OCI-LY1 (cell line): ENCODE measurements at regions not wholly inside any gene's neighbourhood (a gene's known extent, or its start where the extent isn't known, plus 50 kb on each side); places are given as distances from the start of the nearest gene placed in this dataset.

Experiments
- H2AFZ ChIP-seq: fragments of 200-600 bp; sonication (generic), shearing (Covaris generic); 2 replicates; pipeline ENCODE4 v1.6.0; 2014; ENCODE audit warnings: antibody characterized with exemption, mild to moderate bottlenecking, low read length
- H3F3A ChIP-seq: fragments of 200-600 bp; sonication (generic), shearing (Covaris generic); 2 replicates; pipeline ENCODE4 v1.6.0; 2014; ENCODE audit warnings: mild to moderate bottlenecking, antibody characterized with exemption, low read length, moderate library complexity; ENCODE audit not compliant: insufficient read depth
- H3K27ac ChIP-seq: fragments of 200-600 bp; sonication (generic); 2 replicates; pipeline ENCODE4 v1.5.1; 2014; ENCODE audit warnings: low read length, mixed run types, mild to moderate bottlenecking, low read depth; ENCODE audit not compliant: poor library complexity, severe bottlenecking
- H3K27me3 ChIP-seq: fragments of 200-600 bp; sonication (generic); 2 replicates; pipeline ENCODE4 v1.6.0; 2014; ENCODE audit warnings: antibody characterized with exemption, mild to moderate bottlenecking, low read length, moderate library complexity; ENCODE audit not compliant: insufficient read depth
- H3K36me3 ChIP-seq: fragments of 200-600 bp; sonication (generic); 2 replicates; pipeline ENCODE4 v1.6.1; 2014; ENCODE audit warnings: mild to moderate bottlenecking, antibody characterized with exemption, low read length, moderate library complexity, mixed read lengths; ENCODE audit not compliant: insufficient read depth
- H3K4me1 ChIP-seq: fragments of 200-600 bp; sonication (generic); 2 replicates; pipeline ENCODE4 v1.5.1; 2014; ENCODE audit warnings: mild to moderate bottlenecking, low read length, moderate library complexity; ENCODE audit not compliant: insufficient read depth, severe bottlenecking
- H3K4me2 ChIP-seq: fragments of 200-600 bp; sonication (generic), shearing (Covaris generic); 2 replicates; pipeline ENCODE4 v1.6.1; 2014; ENCODE audit warnings: low read length
- H3K4me3 ChIP-seq: fragments of 200-600 bp; sonication (generic); 2 replicates; pipeline ENCODE4 v1.5.1; 2014; ENCODE audit warnings: low read length, low read depth, mild to moderate bottlenecking, mixed read lengths; ENCODE audit not compliant: poor library complexity, severe bottlenecking
- H3K79me2 ChIP-seq: fragments of 200-600 bp; shearing (Covaris generic); 2 replicates; pipeline ENCODE4 v1.6.1; 2016; ENCODE audit warnings: mixed run types, low read length, mixed read lengths; ENCODE audit not compliant: insufficient read depth
- H3K9ac ChIP-seq: fragments of 200-600 bp; sonication (generic), shearing (Covaris generic); 2 replicates; pipeline ENCODE4 v1.6.1; 2014; ENCODE audit warnings: mild to moderate bottlenecking, low read length, mixed read lengths
- H3K9me2 ChIP-seq: fragments of 200-600 bp; sonication (generic), shearing (Covaris generic); 2 replicates; pipeline ENCODE4 v1.6.1; 2014; ENCODE audit warnings: low read depth, mild to moderate bottlenecking, low read length, mixed read lengths
- H3K9me3 ChIP-seq: fragments of 200-600 bp; shearing (Covaris generic); 2 replicates; pipeline ENCODE4 v1.6.1; 2014; ENCODE audit warnings: low read length, mixed read lengths
- H4K20me1 ChIP-seq: fragments of 200-600 bp; sonication (generic), shearing (Covaris generic); 2 replicates; pipeline ENCODE4 v1.6.0; 2016; ENCODE audit warnings: mild to moderate bottlenecking, low read length; ENCODE audit not compliant: insufficient read depth
- EZH2 ChIP-seq: fragments of 200-600 bp; sonication (generic), shearing (Covaris generic); IDR thresholded peaks from 2 replicates; pipeline ENCODE4 v1.8.0; 2017; ENCODE audit warnings: borderline replicate concordance, mixed run types, mild to moderate bottlenecking, antibody characterized with exemption, low read length, moderate library complexity, mixed read lengths
- TF ChIP-seq, protein P1 (sequence below): fragments of 200-600 bp; sonication (generic), shearing (Covaris generic); IDR thresholded peaks from 2 replicates; pipeline ENCODE4 v1.5.1; 2017; ENCODE audit warnings: mild to moderate bottlenecking, antibody characterized with exemption, low read length, moderate library complexity, mixed read lengths

DNA sequence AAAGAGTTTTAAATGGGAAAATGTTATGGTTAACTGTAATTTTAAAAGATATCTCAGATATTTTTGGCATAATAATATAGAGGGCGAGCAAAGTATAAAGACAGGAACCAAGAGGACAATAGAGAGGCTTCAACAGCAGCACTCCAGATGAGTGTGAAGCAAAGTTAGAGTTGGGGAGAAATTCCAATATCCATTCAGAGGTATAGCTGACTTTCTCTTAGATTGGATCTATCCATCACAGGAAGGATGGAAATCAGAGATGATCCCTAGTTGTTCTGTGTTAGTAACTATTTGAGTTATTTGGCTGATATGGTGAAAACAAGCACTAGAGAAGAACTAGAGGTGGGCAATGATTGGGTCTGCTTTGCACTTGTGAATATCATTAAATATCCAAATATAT lies 786.0 kb upstream of the KLHL1 start:
- TF ChIP-seq, protein P1, sequence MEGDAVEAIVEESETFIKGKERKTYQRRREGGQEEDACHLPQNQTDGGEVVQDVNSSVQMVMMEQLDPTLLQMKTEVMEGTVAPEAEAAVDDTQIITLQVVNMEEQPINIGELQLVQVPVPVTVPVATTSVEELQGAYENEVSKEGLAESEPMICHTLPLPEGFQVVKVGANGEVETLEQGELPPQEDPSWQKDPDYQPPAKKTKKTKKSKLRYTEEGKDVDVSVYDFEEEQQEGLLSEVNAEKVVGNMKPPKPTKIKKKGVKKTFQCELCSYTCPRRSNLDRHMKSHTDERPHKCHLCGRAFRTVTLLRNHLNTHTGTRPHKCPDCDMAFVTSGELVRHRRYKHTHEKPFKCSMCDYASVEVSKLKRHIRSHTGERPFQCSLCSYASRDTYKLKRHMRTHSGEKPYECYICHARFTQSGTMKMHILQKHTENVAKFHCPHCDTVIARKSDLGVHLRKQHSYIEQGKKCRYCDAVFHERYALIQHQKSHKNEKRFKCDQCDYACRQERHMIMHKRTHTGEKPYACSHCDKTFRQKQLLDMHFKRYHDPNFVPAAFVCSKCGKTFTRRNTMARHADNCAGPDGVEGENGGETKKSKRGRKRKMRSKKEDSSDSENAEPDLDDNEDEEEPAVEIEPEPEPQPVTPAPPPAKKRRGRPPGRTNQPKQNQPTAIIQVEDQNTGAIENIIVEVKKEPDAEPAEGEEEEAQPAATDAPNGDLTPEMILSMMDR: no peak
- TF ChIP-seq EZH2: no peak
- no peaks in the 10 kb centered on the region for H3K36me3 ChIP-seq
- no peaks in the 10 kb centered on the region for H3K9me3 ChIP-seq
- no peaks in the 10 kb centered on the region for H3K79me2 ChIP-seq
- no peaks in the 10 kb centered on the region for H3K9me2 ChIP-seq
- no peak overlapping the region for H2AFZ ChIP-seq
- H3K4me2 ChIP-seq: no peak overlapping the region
- H3K4me1 ChIP-seq: no peaks in the 10 kb centered on the region
- H3K27ac ChIP-seq: no peak overlapping the region
- H4K20me1 ChIP-seq: no peaks in the 10 kb centered on the region
- H3K27me3 ChIP-seq: no peaks in the 10 kb centered on the region
- H3F3A ChIP-seq: no peaks in the 10 kb centered on the region; the same call in 1 of the 2 replicates
- H3K4me3 ChIP-seq: no peak overlapping the region
- no peak overlapping the region for H3K9ac ChIP-seq

DNA sequence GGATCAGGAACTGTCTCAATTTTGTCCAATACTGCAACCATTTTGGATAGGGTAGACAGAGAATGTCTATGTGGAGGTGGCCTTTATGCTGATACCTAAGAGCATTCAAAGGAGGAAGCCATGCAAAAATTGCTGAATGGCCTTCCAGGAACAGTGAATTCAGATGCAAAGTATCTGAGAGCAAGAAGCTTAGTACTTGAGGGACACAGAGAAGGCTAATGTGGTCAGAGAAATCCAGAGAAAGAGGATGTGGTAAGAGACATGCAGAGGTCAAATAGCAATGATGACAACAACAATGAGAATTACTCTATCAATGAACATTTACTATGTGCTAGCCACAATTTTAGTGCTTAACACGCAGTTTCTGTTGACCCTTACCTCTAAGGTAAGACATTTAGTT lies 785.6 kb upstream of the KLHL1 start:
- Histone ChIP-seq H3K79me2 (no peaks in the 10 kb centered on the region), H3F3A (no peaks in the 10 kb centered on the region; the same call in 1 of the 2 replicates), H4K20me1 (no peaks in the 10 kb centered on the region), H3K27ac (no peak overlapping the region), H3K36me3 (no peaks in the 10 kb centered on the region), H3K4me3 (no peak overlapping the region), H3K4me1 (no peaks in the 10 kb centered on the region), H3K4me2 (no peak overlapping the region), H3K9me2 (no peaks in the 10 kb centered on the region), H3K9ac (no peak overlapping the region), H3K27me3 (no peaks in the 10 kb centered on the region), H2AFZ (no peak overlapping the region), H3K9me3 (no peaks in the 10 kb centered on the region)
- TF ChIP-seq EZH2: no peak
- TF ChIP-seq, protein P1: no peak

DNA sequence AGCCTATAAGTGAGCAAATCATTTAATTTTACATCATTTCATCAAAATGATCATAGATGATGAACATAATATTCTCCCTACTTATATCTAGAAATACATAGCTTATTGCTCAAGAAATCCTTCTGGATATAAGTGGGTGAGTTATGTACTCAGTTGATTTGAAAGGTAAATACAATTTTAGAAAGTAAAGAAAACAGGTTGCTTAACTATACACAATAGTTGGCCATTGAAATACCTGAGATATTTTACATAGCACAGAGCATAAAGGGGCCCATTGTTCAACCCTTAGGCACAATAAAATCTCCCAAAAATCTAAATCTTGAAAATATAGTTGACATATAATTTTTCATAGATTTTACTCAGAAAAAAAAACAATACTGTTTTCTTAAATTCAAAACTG lies 782.0 kb upstream of the KLHL1 start:
- Histone ChIP-seq H3K27ac (no peak overlapping the region), H2AFZ (no peak overlapping the region), H3K4me3 (no peak overlapping the region), H3F3A (no peaks in the 10 kb centered on the region; the same call in 1 of the 2 replicates), H3K9ac (no peak overlapping the region), H3K79me2 (no peaks in the 10 kb centered on the region), H3K36me3 (no peaks in the 10 kb centered on the region), H3K4me2 (no peak overlapping the region), H3K27me3 (no peaks in the 10 kb centered on the region), H3K4me1 (no peaks in the 10 kb centered on the region), H3K9me2 (no peaks in the 10 kb centered on the region), H3K9me3 (no peaks in the 10 kb centered on the region), H4K20me1 (no peaks in the 10 kb centered on the region)
- TF ChIP-seq, protein P1: no peak
